ENCODE measurements at regions not wholly inside any gene's neighbourhood (a gene's known extent, or its start where the extent isn't known, plus 50 kb on each side); places are given as distances from the start of the nearest gene placed in this dataset.

- intact Hi-C loops (cut with DNase I): no loop called here
- Histone ChIP-seq H3K4me3 (no peak overlapping the region), H3K36me3 (no peaks in the 10 kb centered on the region), H3K9me3 (no peaks in the 10 kb centered on the region), H3K27me3 (ENCODE audit: low read depth) (no peaks in the 10 kb centered on the region), H3K4me1 (peaks cover 4% of the 10 kb centered on the region), H3K27ac (no peak overlapping the region)
- ATAC-seq: no peak
- TF ChIP-seq CTCF (IDR thresholded peaks at IDR 0.05): no peak
- DNase-seq: no peak
Observed at GRCh38 chr10:62724465-62724864, 80.1 kb upstream of the ADO start.

- intact Hi-C loops (cut with DNase I): no loop called here
- H3K27me3 ChIP-seq (ENCODE audit: low read depth): no peaks in the 10 kb centered on the region
- H3K9me3 ChIP-seq: no peaks in the 10 kb centered on the region
- no peak for DNase-seq
- no peak for TF ChIP-seq CTCF (IDR thresholded peaks at IDR 0.05)
- H3K36me3 ChIP-seq: no peaks in the 10 kb centered on the region
- no peak for ATAC-seq
- H3K4me1 ChIP-seq: peaks cover 4% of the 10 kb centered on the region
- H3K4me3 ChIP-seq: no peak overlapping the region
- H3K27ac ChIP-seq: no peak overlapping the region
Observed at GRCh38 chr10:62726142-62726541, 78.4 kb upstream of the ADO start.

GRCh38 chr10:62726638-62727037, 77.9 kb upstream of the ADO start:
- Histone ChIP-seq H3K4me3 (no peak overlapping the region), H3K36me3 (no peaks in the 10 kb centered on the region), H3K4me1 (peaks cover 4% of the 10 kb centered on the region), H3K9me3 (no peaks in the 10 kb centered on the region), H3K27me3 (ENCODE audit: low read depth) (no peaks in the 10 kb centered on the region), H3K27ac (no peak overlapping the region)
- intact Hi-C loops (cut with DNase I): no loop called here
- no peak for ATAC-seq
- no peak for DNase-seq
- TF ChIP-seq CTCF (IDR thresholded peaks at IDR 0.05): no peak

DNA sequence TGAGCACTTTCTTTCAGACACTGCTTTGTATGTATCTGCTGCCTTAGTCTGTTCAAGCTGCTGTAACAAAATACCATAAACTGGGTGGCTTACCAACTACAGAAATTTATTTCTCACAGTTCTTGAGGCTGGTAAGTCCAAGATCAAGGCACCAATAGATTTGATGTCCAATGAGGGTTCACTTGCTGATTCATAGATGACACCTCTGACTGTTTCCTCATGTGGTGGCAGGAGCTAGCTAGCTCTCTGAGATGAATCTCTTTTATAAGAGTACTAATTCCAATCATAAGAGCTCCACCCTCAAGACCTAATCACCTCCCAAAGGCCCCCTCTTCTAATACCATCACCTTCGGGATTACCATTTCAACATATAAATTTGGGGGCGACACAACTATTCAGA, 76.6 kb upstream of the ADO start:
- ATAC-seq: no peak
- no peaks in the 10 kb centered on the region for H3K9me3 ChIP-seq
- intact Hi-C loops (cut with DNase I): no loop called here
- H3K27me3 ChIP-seq (ENCODE audit: low read depth): no peaks in the 10 kb centered on the region
- H3K4me1 ChIP-seq: peaks cover 4% of the 10 kb centered on the region
- H3K36me3 ChIP-seq: no peaks in the 10 kb centered on the region
- TF ChIP-seq CTCF (IDR thresholded peaks at IDR 0.05): no peak
- H3K4me3 ChIP-seq: no peak overlapping the region
- no peak for DNase-seq
- H3K27ac ChIP-seq: no peak overlapping the region

- no peak for TF ChIP-seq CTCF (IDR thresholded peaks at IDR 0.05)
- peaks cover 4% of the 10 kb centered on the region for H3K4me1 ChIP-seq
- no peaks in the 10 kb centered on the region for H3K36me3 ChIP-seq
- DNase-seq (peak; percentile 55), ATAC-seq (peak; percentile 52 to 57)
- H3K27ac ChIP-seq: no peak overlapping the region
- no peak overlapping the region for H3K4me3 ChIP-seq
- intact Hi-C loops (cut with DNase I): no loop called here
- no peaks in the 10 kb centered on the region for H3K9me3 ChIP-seq
- no peaks in the 10 kb centered on the region for H3K27me3 ChIP-seq (ENCODE audit: low read depth)
Observed at GRCh38 chr10:62728479-62728878, 76.0 kb upstream of the ADO start.
